OCI-LY7 (cell line): ENCODE measurements at regions not wholly inside any gene's neighbourhood (a gene's known extent, or its start where the extent isn't known, plus 50 kb on each side); places are given as distances from the start of the nearest gene placed in this dataset.

Experiments used
- BruUV-seq: library from RNA; stranded (reverse); fragments of 400-500 nt; replicated peaks from 2 replicates; lab custom pipeline; 2021; lab: Mats Ljungman, UMichigan
- CTCF ChIA-PET: fragments of 300-600 bp; sonication (Branson Sonifier 250); formaldehyde crosslinking; loops from one replicate; lab custom pipeline; 2022; ENCODE audit warnings: antibody characterized with exemption; ENCODE audit not compliant: unreplicated experiment; lab: Charles Lee
- POLR2A ChIA-PET: fragments of 300-600 bp; sonication (Branson Sonifier 250); formaldehyde crosslinking; loops from one replicate; lab custom pipeline; 2022; ENCODE audit warnings: antibody characterized with exemption; lab: Charles Lee
- DNase-seq: peaks from one replicate; pipeline ENCODE4 v3.0.0-alpha.2; 2015; ENCODE audit warnings: low spot score
- H2AFZ ChIP-seq: fragments of 200-600 bp; sonication (generic), shearing (Covaris generic); 2 replicates; pipeline ENCODE4 v1.6.1; 2014; ENCODE audit warnings: mild to moderate bottlenecking, antibody characterized with exemption, low read length, moderate library complexity
- H3K27ac ChIP-seq: fragments of 200-600 bp; sonication (generic); 2 replicates; pipeline ENCODE4 v1.5.1; 2014; ENCODE audit warnings: mixed run types, low read depth, mild to moderate bottlenecking, moderate library complexity, low read length, inconsistent platforms; ENCODE audit not compliant: poor library complexity, severe bottlenecking
- H3K36me3 ChIP-seq: fragments of 200-600 bp; sonication (generic); 2 replicates; pipeline ENCODE4 v1.6.1; 2014; ENCODE audit warnings: mild to moderate bottlenecking, antibody characterized with exemption, low read length, moderate library complexity, mixed read lengths; ENCODE audit not compliant: insufficient read depth
- H3K4me1 ChIP-seq: fragments of 200-600 bp; sonication (generic); 2 replicates; pipeline ENCODE4 v1.5.1; 2014; ENCODE audit warnings: mild to moderate bottlenecking, low read length; ENCODE audit not compliant: insufficient read depth, poor library complexity, severe bottlenecking
- H3K4me2 ChIP-seq: fragments of 200-600 bp; sonication (generic); 2 replicates; pipeline ENCODE4 v1.6.1; 2014; ENCODE audit warnings: mild to moderate bottlenecking, low read length
- H3K4me3 ChIP-seq: fragments of 200-600 bp; sonication (generic); 2 replicates; pipeline ENCODE4 v1.5.1; 2014; ENCODE audit warnings: mild to moderate bottlenecking, low read depth, low read length; ENCODE audit not compliant: poor library complexity, severe bottlenecking
- H3K79me2 ChIP-seq: fragments of 200-600 bp; sonication (generic); 2 replicates; pipeline ENCODE4 v1.6.1; 2016; ENCODE audit warnings: low read depth, mild to moderate bottlenecking, low read length, moderate library complexity, mixed read lengths; ENCODE audit not compliant: insufficient read depth
- H3K9me2 ChIP-seq: fragments of 200-600 bp; sonication (generic); 2 replicates; pipeline ENCODE4 v1.6.1; 2016; ENCODE audit warnings: mild to moderate bottlenecking, low read length, mixed read lengths; ENCODE audit not compliant: insufficient read depth
- H3K9me3 ChIP-seq: fragments of 200-600 bp; sonication (generic); 2 replicates; pipeline ENCODE4 v1.6.1; 2014; ENCODE audit warnings: mild to moderate bottlenecking, mixed run types, low read length, mixed read lengths
- H4K20me1 ChIP-seq: fragments of 200-600 bp; sonication (generic); 2 replicates; pipeline ENCODE4 v1.6.1; 2014; ENCODE audit warnings: mild to moderate bottlenecking, antibody characterized with exemption, low read length, moderate library complexity, mixed read lengths; ENCODE audit not compliant: insufficient read depth
- CTCF ChIP-seq: fragments of 200-600 bp; sonication (generic); conservative IDR thresholded peaks from 2 replicates; pipeline ENCODE4 v1.5.1; 2014; ENCODE audit warnings: mild to moderate bottlenecking, antibody characterized with exemption, low read length, moderate library complexity, mixed read lengths
- EZH2phosphoT487 ChIP-seq: fragments of 200-600 bp; sonication (generic); IDR thresholded peaks from 2 replicates; pipeline ENCODE4 v1.6.1; 2018; ENCODE audit warnings: low read depth, borderline replicate concordance, mild to moderate bottlenecking, mixed run types, antibody characterized with exemption, low read length, moderate library complexity, mixed read lengths
- intact Hi-C: fragments of 100-400 bp; cut with micrococcal nuclease; formaldehyde crosslinking; loops from one replicate; pipeline ENCODE4 v1.10.0; 2022; ENCODE audit not compliant: unreplicated experiment

GRCh38 chr2:51289045-51289444 is 257.1 kb upstream of the NRXN1 start:
- TF ChIP-seq CTCF, result no peak
- Histone ChIP-seq H3K79me2 (no peaks in the 10 kb centered on the region), H2AFZ (no peak overlapping the region), H3K4me2 (no peak overlapping the region), H3K4me3 (no peak overlapping the region), H3K36me3 (no peaks in the 10 kb centered on the region), H3K9me3 (no peaks in the 10 kb centered on the region), H3K4me1 (no peaks in the 10 kb centered on the region), H4K20me1 (no peaks in the 10 kb centered on the region), H3K27ac (no peak overlapping the region), H3K9me2 (no peaks in the 10 kb centered on the region)
- intact Hi-C loops, result no loop called here
- DNase-seq, result no peak
- ChIA-PET POLR2A (no interaction called here), CTCF (no interaction called here)
- no TSS peak for BruUV-seq

- no peaks in the 10 kb centered on the region for H3K9me3 ChIP-seq
- H2AFZ ChIP-seq, result no peak overlapping the region
- H3K36me3 ChIP-seq, result no peaks in the 10 kb centered on the region
- TF ChIP-seq CTCF (no peak), EZH2phosphoT487 (no peak)
- no peak overlapping the region for H3K27ac ChIP-seq
- no peaks in the 10 kb centered on the region for H3K4me1 ChIP-seq
- no peaks in the 10 kb centered on the region for H3K9me2 ChIP-seq
- ChIA-PET POLR2A (interaction anchor here (2.3 kb wide), 1 partner anchor 10 kb away, joined by 8 read pairs; no protein-coding TSS in a partner anchor), CTCF (no interaction called here)
- no peak overlapping the region for H3K4me2 ChIP-seq
- H3K79me2 ChIP-seq, result no peaks in the 10 kb centered on the region
- no peaks in the 10 kb centered on the region for H4K20me1 ChIP-seq
- H3K4me3 ChIP-seq, result no peak overlapping the region
- intact Hi-C loops, result no loop called here
- DNase-seq, result no peak
- BruUV-seq, result no TSS peak
These were observed 236.3 kb upstream of the NRXN1 start for GRCh38 chr2:51268191-51268590.

- ChIA-PET POLR2A (no interaction called here), CTCF (no interaction called here)
- no peak overlapping the region for H3K27ac ChIP-seq
- no peaks in the 10 kb centered on the region for H3K36me3 ChIP-seq
- H4K20me1 ChIP-seq, result no peaks in the 10 kb centered on the region
- DNase-seq, result no peak
- H3K4me1 ChIP-seq, result no peaks in the 10 kb centered on the region
- H3K79me2 ChIP-seq, result no peaks in the 10 kb centered on the region
- intact Hi-C loops, result no loop called here
- H3K9me3 ChIP-seq, result no peaks in the 10 kb centered on the region
- no peak for TF ChIP-seq CTCF
- H3K9me2 ChIP-seq, result no peaks in the 10 kb centered on the region
- no peak overlapping the region for H3K4me3 ChIP-seq
- BruUV-seq, result no TSS peak
- H2AFZ ChIP-seq, result no peak overlapping the region
- no peak overlapping the region for H3K4me2 ChIP-seq
These were observed 233.6 kb upstream of the NRXN1 start for GRCh38 chr2:51265539-51265938.
